Fibroblast of lung (primary cell): ENCODE measurements at regions not wholly inside any gene's neighbourhood (a gene's known extent, or its start where the extent isn't known, plus 50 kb on each side); places are given as distances from the start of the nearest gene placed in this dataset.
A peak's percentile ranks its signal among the peaks of the same experiment; 100 is the strongest.

ENCODE experiments used
- DNase-seq, 2 donors: peaks; one replicate each; pipeline versions ENCODE4 v3.0.0 to v3.0.0-alpha.2; 2010; ENCODE audit warnings: low read depth in 2 of 2
- H2AFZ ChIP-seq: 2 replicates; pipeline ENCODE4 v1.5.1; 2012; ENCODE audit warnings: low read length, control low read depth, inconsistent platforms
- H3K27ac ChIP-seq: 2 replicates; pipeline ENCODE4 v1.5.1; 2011; ENCODE audit warnings: low read length, control low read depth; ENCODE audit not compliant: insufficient read depth
- H3K27me3 ChIP-seq: 2 replicates; pipeline ENCODE4 v1.5.1; 2011; ENCODE audit warnings: mild to moderate bottlenecking, low read length; ENCODE audit not compliant: control insufficient read depth, insufficient read depth
- H3K36me3 ChIP-seq: 2 replicates; pipeline ENCODE4 v1.5.1; 2011; ENCODE audit warnings: low read length; ENCODE audit not compliant: control insufficient read depth, insufficient read depth
- H3K4me1 ChIP-seq: 2 replicates; pipeline ENCODE4 v1.5.1; 2011; ENCODE audit warnings: low read length; ENCODE audit not compliant: control insufficient read depth, insufficient read depth; ENCODE audit errors: extremely low read depth
- H3K4me2 ChIP-seq: 2 replicates; pipeline ENCODE4 v1.5.1; 2011; ENCODE audit warnings: low read length, control low read depth; ENCODE audit not compliant: insufficient read depth; ENCODE audit errors: extremely low read depth
- H3K4me3 ChIP-seq, 4 experiments: fragments of 200-600 bp in 1 of 4; sonication (generic) in 1 of 4; replicated peaks in 1 of 4; 2 replicates each; pipeline ENCODE4 v1.5.1; 2011 to 2016; ENCODE audit warnings: low read length in 4 of 4, low read depth in 3 of 4, mild to moderate bottlenecking in 3 of 4, control low read depth in 2 of 4, inconsistent platforms in 1 of 4, mixed read lengths in 1 of 4; ENCODE audit not compliant: insufficient read depth in 1 of 4; ENCODE audit errors: control extremely low read depth in 1 of 4
- H3K79me2 ChIP-seq: 2 replicates; pipeline ENCODE4 v1.5.1; 2012; ENCODE audit warnings: mild to moderate bottlenecking, low read length, inconsistent platforms; ENCODE audit not compliant: control insufficient read depth, insufficient read depth
- H3K9ac ChIP-seq: 2 replicates; pipeline ENCODE4 v1.5.1; 2011; ENCODE audit warnings: mild to moderate bottlenecking, low read length, control low read depth; ENCODE audit not compliant: insufficient read depth
- H3K9me3 ChIP-seq: 2 replicates; pipeline ENCODE4 v1.5.1; 2012; ENCODE audit warnings: low read depth, low read length; ENCODE audit not compliant: control insufficient read depth, insufficient read depth
- H4K20me1 ChIP-seq: 2 replicates; pipeline ENCODE4 v1.5.1; 2011; ENCODE audit warnings: low read length; ENCODE audit not compliant: control insufficient read depth, insufficient read depth; ENCODE audit errors: extremely low read depth
- EZH2 ChIP-seq: IDR thresholded peaks from 2 replicates; pipeline ENCODE4 v1.5.1; 2012; ENCODE audit warnings: low read length, control low read depth, mild to moderate bottlenecking; ENCODE audit errors: missing control alignments
- TF ChIP-seq, protein P1 (sequence below), 2 donors: IDR thresholded peaks in 1 of 2; conservative IDR thresholded peaks in 1 of 2; 1 replicate in 1 of 2; 2 replicates in 1 of 2; pipeline ENCODE4 v1.5.1; 2011 to 2012; ENCODE audit warnings: low read length in 2 of 2, control low read depth in 1 of 2, inconsistent platforms in 1 of 2, low read depth in 1 of 2, mild to moderate bottlenecking in 1 of 2

GRCh38 chr11:86747801-86748200 is 52.5 kb upstream of the PRSS23 start:
- peaks cover 14% of the 10 kb centered on the region for H3K4me1 ChIP-seq
- no peak for DNase-seq
- H3K9me3 ChIP-seq = no peaks in the 10 kb centered on the region
- H3K79me2 ChIP-seq = no peaks in the 10 kb centered on the region
- H3K27ac ChIP-seq = no peak overlapping the region
- H2AFZ ChIP-seq = no peak overlapping the region
- H3K4me3 ChIP-seq = no peak overlapping the region
- H3K27me3 ChIP-seq = no peaks in the 10 kb centered on the region
- no peak overlapping the region for H3K9ac ChIP-seq
- H3K4me2 ChIP-seq = no peak overlapping the region
- no peak for TF ChIP-seq EZH2
- TF ChIP-seq, protein P1, sequence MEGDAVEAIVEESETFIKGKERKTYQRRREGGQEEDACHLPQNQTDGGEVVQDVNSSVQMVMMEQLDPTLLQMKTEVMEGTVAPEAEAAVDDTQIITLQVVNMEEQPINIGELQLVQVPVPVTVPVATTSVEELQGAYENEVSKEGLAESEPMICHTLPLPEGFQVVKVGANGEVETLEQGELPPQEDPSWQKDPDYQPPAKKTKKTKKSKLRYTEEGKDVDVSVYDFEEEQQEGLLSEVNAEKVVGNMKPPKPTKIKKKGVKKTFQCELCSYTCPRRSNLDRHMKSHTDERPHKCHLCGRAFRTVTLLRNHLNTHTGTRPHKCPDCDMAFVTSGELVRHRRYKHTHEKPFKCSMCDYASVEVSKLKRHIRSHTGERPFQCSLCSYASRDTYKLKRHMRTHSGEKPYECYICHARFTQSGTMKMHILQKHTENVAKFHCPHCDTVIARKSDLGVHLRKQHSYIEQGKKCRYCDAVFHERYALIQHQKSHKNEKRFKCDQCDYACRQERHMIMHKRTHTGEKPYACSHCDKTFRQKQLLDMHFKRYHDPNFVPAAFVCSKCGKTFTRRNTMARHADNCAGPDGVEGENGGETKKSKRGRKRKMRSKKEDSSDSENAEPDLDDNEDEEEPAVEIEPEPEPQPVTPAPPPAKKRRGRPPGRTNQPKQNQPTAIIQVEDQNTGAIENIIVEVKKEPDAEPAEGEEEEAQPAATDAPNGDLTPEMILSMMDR (conservative IDR thresholded peaks at IDR 0.05 in 1 of 2, IDR thresholded peaks at IDR 0.05 in 1 of 2; ENCODE audit: low read depth in 1 of 2, low read length in 2 of 2) = no peak
- no peaks in the 10 kb centered on the region for H4K20me1 ChIP-seq
- no peaks in the 10 kb centered on the region for H3K36me3 ChIP-seq

- no peaks in the 10 kb centered on the region for H3K36me3 ChIP-seq
- no peak overlapping the region for H3K27ac ChIP-seq
- H3K9me3 ChIP-seq = no peaks in the 10 kb centered on the region
- H3K79me2 ChIP-seq = no peaks in the 10 kb centered on the region
- no peaks in the 10 kb centered on the region for H3K27me3 ChIP-seq
- no peak overlapping the region for H3K4me2 ChIP-seq
- no peak overlapping the region for H2AFZ ChIP-seq
- DNase-seq = no peak
- peaks cover 25% of the 10 kb centered on the region for H3K4me1 ChIP-seq
- H3K4me3 ChIP-seq = no peak overlapping the region
- H4K20me1 ChIP-seq = no peaks in the 10 kb centered on the region
- no peak for TF ChIP-seq EZH2
- TF ChIP-seq, protein P1 (conservative IDR thresholded peaks at IDR 0.05 in 1 of 2, IDR thresholded peaks at IDR 0.05 in 1 of 2; ENCODE audit: low read depth in 1 of 2, low read length in 2 of 2) = no peak
- no peak overlapping the region for H3K9ac ChIP-seq
These were observed 53.8 kb upstream of the PRSS23 start for GRCh38 chr11:86746514-86746913.

GRCh38 chr11:86745571-86745970 is 54.8 kb upstream of the PRSS23 start:
- peaks cover 33% of the 10 kb centered on the region for H3K4me1 ChIP-seq
- H3K9ac ChIP-seq = no peak overlapping the region
- H3K4me2 ChIP-seq = no peak overlapping the region
- no peak overlapping the region for H2AFZ ChIP-seq
- H3K27ac ChIP-seq = no peak overlapping the region
- no peak overlapping the region for H3K4me3 ChIP-seq
- no peaks in the 10 kb centered on the region for H4K20me1 ChIP-seq
- H3K36me3 ChIP-seq = no peaks in the 10 kb centered on the region
- no peaks in the 10 kb centered on the region for H3K27me3 ChIP-seq
- H3K79me2 ChIP-seq = no peaks in the 10 kb centered on the region
- no peak for TF ChIP-seq EZH2
- TF ChIP-seq, protein P1 (conservative IDR thresholded peaks at IDR 0.05 in 1 of 2, IDR thresholded peaks at IDR 0.05 in 1 of 2; ENCODE audit: low read depth in 1 of 2, low read length in 2 of 2) = no peak
- peak in 1 of 2 donors; percentile 68 for DNase-seq
- H3K9me3 ChIP-seq = no peaks in the 10 kb centered on the region
